IPS-18a (cell line): ENCODE measurements at regions not wholly inside any gene's neighbourhood (a gene's known extent, or its start where the extent isn't known, plus 50 kb on each side); places are given as distances from the start of the nearest gene placed in this dataset.

Experiments
- H3K27ac ChIP-seq: one replicate; pipeline ENCODE4 v1.5.1; 2013; ENCODE audit warnings: low read length
- H3K27me3 ChIP-seq: one replicate; pipeline ENCODE4 v1.6.1; 2013; ENCODE audit warnings: mild to moderate bottlenecking, low read length; ENCODE audit not compliant: control insufficient read depth, insufficient read depth
- H3K36me3 ChIP-seq: one replicate; pipeline ENCODE4 v1.6.1; 2013; ENCODE audit warnings: low read depth, low read length; ENCODE audit not compliant: control insufficient read depth
- H3K4me1 ChIP-seq: one replicate; pipeline ENCODE4 v1.6.1; 2013; ENCODE audit warnings: low read depth, low read length; ENCODE audit not compliant: control insufficient read depth
- H3K4me3 ChIP-seq: one replicate; pipeline ENCODE4 v1.5.1; 2013; ENCODE audit warnings: low read length
- H3K9ac ChIP-seq: one replicate; pipeline ENCODE4 v1.6.1; 2013; ENCODE audit warnings: mild to moderate bottlenecking, low read length, moderate library complexity
- H3K9me3 ChIP-seq: one replicate; pipeline ENCODE4 v1.6.1; 2013; ENCODE audit warnings: low read depth, low read length; ENCODE audit not compliant: control insufficient read depth

- H3K36me3 ChIP-seq: no peaks in the 10 kb centered on the region
- no peak overlapping the region for H3K9ac ChIP-seq
- no peak overlapping the region for H3K4me3 ChIP-seq
- H3K27me3 ChIP-seq: no peaks in the 10 kb centered on the region
- H3K4me1 ChIP-seq: no peaks in the 10 kb centered on the region
- peaks cover 85% of the 10 kb centered on the region for H3K9me3 ChIP-seq
- no peak overlapping the region for H3K27ac ChIP-seq
Observed at GRCh38 chr21:7957713-7958064, 2563.7 kb upstream of the TPTE start.
